T47D (cell line): ENCODE measurements at regions not wholly inside any gene's neighbourhood (a gene's known extent, or its start where the extent isn't known, plus 50 kb on each side); places are given as distances from the start of the nearest gene placed in this dataset.
A peak's percentile ranks its signal among the peaks of the same experiment; 100 is the strongest.

ENCODE experiments used
- DNase-seq, 2 experiments: peaks; one replicate each; pipeline versions ENCODE4 v3.0.0 to v3.0.0-alpha.2; 2011 to 2012; ENCODE audit warnings: low read depth in 1 of 2, low spot score in 1 of 2
- JUND ChIP-seq: IDR thresholded peaks from 2 replicates; pipeline ENCODE4 v1.6.1; 2012; ENCODE audit warnings: low read depth
- in situ Hi-C: cut with HindIII; loops from 2 replicates; pipeline ENCODE4 v1.10.0; 2016; ENCODE audit warnings: low sequenced_read_pairs, low pct_unique_long_range_greater_than_20kb

DNA sequence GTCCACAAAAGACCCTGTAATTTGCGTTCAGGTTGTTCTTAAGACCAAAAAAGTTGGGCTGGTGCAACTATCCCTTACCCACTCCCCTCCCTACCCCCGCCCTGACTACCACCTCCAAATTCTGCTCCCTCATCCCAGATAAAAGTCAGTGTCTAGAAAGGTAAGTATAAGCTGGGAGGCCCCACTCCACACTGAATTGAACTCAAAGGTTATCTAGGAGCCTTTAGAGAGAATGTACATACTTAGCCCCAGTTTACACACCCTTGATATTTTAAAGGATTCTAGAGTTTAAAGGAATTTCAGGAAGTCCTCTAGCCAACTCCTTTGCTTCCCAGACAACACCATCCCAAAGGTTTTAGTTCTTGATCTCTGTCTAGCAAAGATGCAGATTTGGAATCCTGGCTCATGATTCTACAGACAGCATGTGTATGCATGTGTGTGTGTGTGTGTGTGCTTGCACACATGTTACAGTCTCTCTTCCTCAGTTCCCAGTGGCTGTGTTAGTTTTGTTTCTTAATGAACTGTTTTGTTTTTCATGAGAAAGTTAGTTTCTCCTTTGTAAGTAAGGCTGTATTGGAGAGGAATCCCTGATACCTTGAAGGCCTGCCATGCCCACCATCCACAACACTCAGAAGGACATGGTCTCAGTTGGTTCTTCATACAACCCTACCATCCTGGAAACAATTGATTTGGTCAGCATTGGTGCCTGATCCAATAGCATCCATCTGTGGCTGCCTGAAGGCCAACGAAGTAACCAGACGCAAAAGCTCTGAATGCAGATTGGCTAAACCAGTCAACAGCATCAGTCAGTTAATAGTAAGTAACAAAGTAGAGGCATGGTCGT is 281.3 kb downstream of the SOX9 start:
- no peak for TF ChIP-seq JUND
- DNase-seq = no peak
- in situ Hi-C loops = no loop called here

DNA sequence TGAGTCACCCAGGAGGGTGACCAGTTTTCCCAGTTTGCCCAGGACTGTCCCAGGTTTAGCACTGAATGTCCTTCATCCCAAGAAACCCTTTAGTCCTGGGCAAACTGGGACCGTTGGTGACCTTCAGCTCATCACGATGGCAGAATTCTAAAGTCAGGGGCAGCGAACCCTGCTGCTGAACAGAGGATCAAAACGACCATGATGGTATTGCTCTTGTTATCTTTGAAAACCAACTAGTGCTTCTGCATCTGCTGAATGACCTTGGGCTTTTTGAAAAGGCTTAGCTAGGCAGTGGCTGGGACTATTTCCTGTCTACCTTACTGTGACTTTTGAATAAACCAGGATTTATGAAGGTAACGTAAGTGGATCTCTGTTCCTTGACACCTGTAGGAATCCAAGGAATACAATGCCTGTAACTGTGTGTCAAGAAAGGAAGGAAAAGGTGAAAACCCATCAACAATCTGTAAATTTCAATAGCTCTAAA is 281.9 kb downstream of the SOX9 start:
- in situ Hi-C loops = no loop called here
- TF ChIP-seq JUND = no peak
- DNase-seq = no peak

- in situ Hi-C loops = no loop called here
- DNase-seq = no peak
- TF ChIP-seq JUND = no peak
These were observed 282.9 kb downstream of the SOX9 start for GRCh38 chr17:72403713-72404209.

GRCh38 chr17:72404872-72405271 is 284.1 kb downstream of the SOX9 start:
- in situ Hi-C loops = no loop called here
- DNase-seq = no peak
- TF ChIP-seq JUND = no peak

DNA sequence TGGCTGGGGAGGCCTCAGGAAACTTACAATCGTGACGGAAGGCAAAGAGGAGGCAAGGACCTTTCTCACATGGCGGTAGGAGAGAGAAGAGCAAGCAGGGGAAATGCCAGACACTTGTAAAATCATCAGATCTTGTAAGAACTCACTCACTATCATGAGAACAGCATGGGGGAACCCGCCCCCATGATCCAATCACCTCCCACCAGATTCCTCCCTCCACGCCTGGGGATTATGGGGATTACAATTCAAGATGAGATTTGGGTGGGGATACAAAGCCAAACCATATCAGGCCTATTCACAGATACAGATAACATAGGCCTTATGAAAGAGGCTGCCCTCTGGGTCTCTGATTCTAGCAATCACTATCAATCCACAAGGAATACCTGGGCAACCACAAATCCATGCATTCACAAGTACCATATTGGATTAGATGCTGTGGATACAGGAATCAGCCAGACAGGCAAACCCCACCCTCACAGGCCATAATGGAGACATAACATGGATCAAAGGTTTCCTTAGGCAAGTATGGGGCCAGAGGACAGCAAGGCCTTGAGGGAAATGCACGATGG is 284.9 kb downstream of the SOX9 start:
- no peak for DNase-seq
- TF ChIP-seq JUND = no peak
- in situ Hi-C loops = no loop called here

- no peak for TF ChIP-seq JUND
- DNase-seq = no peak
- in situ Hi-C loops = no loop called here
These were observed 285.7 kb downstream of the SOX9 start for GRCh38 chr17:72406498-72406897.

- peak; percentile 77 to 82 for DNase-seq
- in situ Hi-C loops = no loop called here
- no peak for TF ChIP-seq JUND
These were observed 286.6 kb downstream of the SOX9 start for GRCh38 chr17:72407336-72407909.

DNA sequence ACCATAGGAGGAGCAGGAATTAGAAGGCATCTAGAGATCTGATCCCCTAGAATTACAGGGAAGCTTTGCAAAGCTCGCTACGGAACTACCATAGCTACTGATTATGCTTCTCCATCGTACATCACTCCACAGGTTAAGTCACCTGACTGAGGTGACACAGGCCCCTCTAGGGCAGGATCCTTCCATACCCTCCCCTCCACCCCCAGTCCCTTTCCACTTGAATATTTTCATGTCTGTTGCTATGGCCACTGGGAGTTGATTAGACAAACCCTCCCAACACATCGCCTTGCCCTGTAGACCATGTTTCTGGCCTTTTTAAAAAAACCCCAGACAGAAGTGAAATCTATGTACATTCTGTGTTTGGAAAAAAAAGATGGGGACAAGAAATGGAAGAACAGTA is 287.1 kb downstream of the SOX9 start:
- in situ Hi-C loops = no loop called here
- DNase-seq = no peak
- TF ChIP-seq JUND = no peak

- TF ChIP-seq JUND = no peak
- in situ Hi-C loops = no loop called here
These were observed 287.8 kb downstream of the SOX9 start for GRCh38 chr17:72408641-72409040.

DNA sequence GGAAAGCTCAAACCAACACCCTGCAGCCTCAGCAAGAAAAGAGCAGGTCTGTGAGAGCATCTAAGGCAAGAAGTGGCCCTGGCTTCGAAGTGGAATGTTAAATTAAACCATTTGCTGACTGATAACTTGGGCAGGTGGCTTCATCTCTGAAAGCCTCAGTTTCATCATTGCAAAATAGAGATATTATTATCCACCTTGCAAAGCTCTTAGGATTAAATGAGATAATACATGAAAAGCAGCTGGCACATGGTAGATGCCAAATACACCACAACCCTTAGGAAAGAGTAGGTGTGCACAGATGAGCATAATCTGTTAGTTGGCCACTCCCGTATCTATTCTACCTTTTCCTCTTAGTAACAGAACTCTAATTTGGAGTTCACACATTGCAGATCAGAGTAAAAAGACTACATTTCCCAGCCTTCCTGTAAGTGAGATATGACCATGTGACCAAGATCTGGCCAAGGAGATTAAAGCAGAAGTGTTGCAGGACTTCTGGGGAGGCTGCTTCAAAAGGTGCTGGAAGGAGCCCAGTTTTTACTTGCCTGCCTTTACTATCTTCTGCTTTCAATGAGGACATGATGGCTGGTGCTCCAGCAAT is 288.7 kb downstream of the SOX9 start:
- in situ Hi-C loops = no loop called here
- no peak for TF ChIP-seq JUND
- no peak for DNase-seq

More at GRCh38 chr17:72408641-72409040, 287.8 kb downstream of the SOX9 start:
- no peak for DNase-seq

DNA sequence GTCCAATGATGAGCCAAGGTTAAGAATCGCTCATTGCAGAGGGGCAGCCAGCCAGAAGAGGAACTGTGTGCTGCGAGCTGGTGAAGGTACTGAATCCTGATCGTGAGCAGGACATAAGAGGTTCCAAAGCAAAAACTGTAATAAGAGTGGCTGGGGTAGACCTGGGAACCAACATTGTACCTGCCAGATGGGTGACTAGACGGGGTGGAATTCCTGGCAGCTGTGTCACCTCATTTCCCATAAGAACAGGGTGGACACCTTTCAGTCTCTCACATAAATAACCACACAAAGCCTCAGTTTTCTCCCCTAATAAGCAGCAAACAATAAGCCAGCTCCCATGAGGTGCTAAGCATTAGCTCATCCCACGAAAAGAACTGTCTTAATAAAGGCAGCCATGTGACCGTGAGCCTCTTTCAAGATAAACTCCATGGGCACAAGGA is 290.3 kb downstream of the SOX9 start:
- DNase-seq = no peak
- in situ Hi-C loops = no loop called here
- TF ChIP-seq JUND = no peak

GRCh38 chr17:72412650-72413076 is 291.8 kb downstream of the SOX9 start:
- TF ChIP-seq JUND = no peak
- DNase-seq = no peak
- in situ Hi-C loops = no loop called here
